Transverse colon (tissue), 4 donors: ENCODE measurements at regions not wholly inside any gene's neighbourhood (a gene's known extent, or its start where the extent isn't known, plus 50 kb on each side); places are given as distances from the start of the nearest gene placed in this dataset.

Experiments
- DNase-seq: peaks from one replicate; pipeline ENCODE4 v3.0.0-alpha.2; 2019
- H3K27ac ChIP-seq, 4 donors: fragments of 200-600 bp; sonication (generic); 2 replicates each; pipeline ENCODE4 v1.5.1; 2016 to 2018; ENCODE audit warnings: inconsistent platforms in 4 of 4
- H3K27me3 ChIP-seq: fragments of 200-600 bp; sonication (generic); 2 replicates; pipeline ENCODE4 v1.5.1; 2017; ENCODE audit warnings: inconsistent platforms
- H3K36me3 ChIP-seq, 4 donors: fragments of 200-600 bp; sonication (generic); 2 replicates each; pipeline ENCODE4 v1.5.1; 2017 to 2019; ENCODE audit warnings: inconsistent platforms in 4 of 4
- H3K4me1 ChIP-seq, 4 donors: fragments of 200-600 bp; sonication (generic); 2 replicates each; pipeline ENCODE4 v1.5.1; 2017 to 2020; ENCODE audit warnings: inconsistent platforms in 4 of 4
- H3K4me3 ChIP-seq, 4 donors: fragments of 200-600 bp; sonication (generic); 1 replicate in 1 of 4; 2 replicates in 3 of 4; pipeline versions ENCODE4 v1.5.1 to v1.6.1; 2017 to 2019; ENCODE audit warnings: inconsistent platforms in 4 of 4
- H3K9me3 ChIP-seq, 2 donors: fragments of 200-600 bp; sonication (generic); 2 replicates each; pipeline ENCODE4 v1.5.1; 2017 to 2019; ENCODE audit warnings: inconsistent platforms in 2 of 2
- CTCF ChIP-seq, 5 experiments: fragments of 200-600 bp in 3 of 5; fragments of 450-650 bp in 2 of 5; sonication (generic) in 3 of 5; IDR thresholded peaks; 1 replicate in 2 of 5; 2 replicates in 3 of 5; pipeline ENCODE4 v1.5.1; 2016 to 2017; ENCODE audit warnings: antibody characterized with exemption in 5 of 5, inconsistent platforms in 3 of 5, mild to moderate bottlenecking in 2 of 5, moderate library complexity in 1 of 5
- EP300 ChIP-seq: sonication (generic); formaldehyde crosslinking; IDR thresholded peaks from one replicate; pipeline ENCODE4 v1.6.1; 2017; ENCODE audit warnings: antibody characterized with exemption, low read depth
- POLR2A ChIP-seq: fragments of 450-650 bp; IDR thresholded peaks from one replicate; pipeline ENCODE4 v1.6.1; 2016; ENCODE audit warnings: antibody characterized with exemption, mild to moderate bottlenecking, moderate library complexity
- POLR2AphosphoS5 ChIP-seq, 3 donors: sonication (generic); formaldehyde crosslinking; IDR thresholded peaks; one replicate each; pipeline ENCODE4 v1.6.1; 2016; ENCODE audit warnings: antibody characterized with exemption in 3 of 3
- WGBS, 2 donors: methylation state at CpG; one replicate each; pipeline ENCODE4 v1.1.5; 2018; ENCODE audit warnings: low coverage in 1 of 2; 5-methylcytosine and 5-hydroxymethylcytosine counted together
- in situ Hi-C, 4 donors: fragments of 200-750 bp; cut with MboI; loops; one replicate each; pipeline versions ENCODE4 v1.15.0 to v1.15.1; 2017; ENCODE audit warnings: low sequenced_read_pairs in 3 of 4, low pct_ligation_motif_present in 1 of 4, low pct_unique_long_range_greater_than_20kb in 1 of 4
- intact Hi-C: fragments of 100-400 bp; cut with DNase I; formaldehyde crosslinking; loops from one replicate; pipeline ENCODE4 v1.15.1; 2023; ENCODE audit warnings: low total_unique reads

GRCh38 chr6:76466286-76466685, 393.8 kb upstream of the IMPG1 start:
- WGBS, 2 donors, result 64 to 78% methylated on average over 3 to 4 of the region's 4 CpGs
- H3K27me3 ChIP-seq, result no peaks in the 10 kb centered on the region
- H3K36me3 ChIP-seq, result no peaks in the 10 kb centered on the region
- TF ChIP-seq POLR2AphosphoS5 (IDR thresholded peaks at IDR 0.05) (no peak), EP300 (no peak), CTCF (IDR thresholded peaks at IDR 0.05) (no peak), POLR2A (no peak)
- DNase-seq, result no peak
- in situ Hi-C loops (no loop called here), intact Hi-C loops (loop anchor here (10.0 kb wide), 1 partner anchor 1489 kb away; no protein-coding TSS in a partner anchor)
- no peak overlapping the region for H3K27ac ChIP-seq
- H3K9me3 ChIP-seq, result no peaks in the 10 kb centered on the region
- no peaks in the 10 kb centered on the region for H3K4me1 ChIP-seq
- H3K4me3 ChIP-seq, result no peak overlapping the region

DNA sequence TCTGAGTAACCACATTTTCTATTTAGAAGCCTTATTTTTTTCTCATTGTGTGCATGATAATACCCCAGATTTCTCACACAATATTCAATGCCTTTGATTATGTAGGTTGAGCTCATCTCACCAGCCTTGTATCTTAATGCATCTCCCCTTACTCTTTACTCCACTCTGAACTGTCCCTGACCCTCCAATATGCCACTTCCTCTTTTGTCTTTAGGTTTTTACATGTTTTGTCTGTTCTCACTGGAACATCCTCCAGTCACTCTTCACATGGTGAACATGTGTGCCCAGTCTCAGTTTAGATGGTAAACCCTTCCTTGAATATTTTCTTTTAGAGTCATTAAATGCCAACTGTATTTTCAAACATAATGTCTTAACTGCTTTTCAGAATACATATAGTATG, 392.9 kb upstream of the IMPG1 start:
- no peak for TF ChIP-seq POLR2AphosphoS5 (IDR thresholded peaks at IDR 0.05)
- no peak for TF ChIP-seq CTCF (IDR thresholded peaks at IDR 0.05)
- TF ChIP-seq POLR2A, result no peak
- no peak for TF ChIP-seq EP300
- Histone ChIP-seq H3K36me3 (no peaks in the 10 kb centered on the region), H3K9me3 (no peaks in the 10 kb centered on the region), H3K4me1 (no peaks in the 10 kb centered on the region), H3K4me3 (no peak overlapping the region), H3K27me3 (no peaks in the 10 kb centered on the region), H3K27ac (no peak overlapping the region)
- DNase-seq, result no peak
- in situ Hi-C loops, result no loop called here
- intact Hi-C loops, result loop anchor here (10.0 kb wide), 1 partner anchor 1489 kb away; no protein-coding TSS in a partner anchor

- TF ChIP-seq POLR2A (no peak), CTCF (IDR thresholded peaks at IDR 0.05) (no peak), EP300 (no peak), POLR2AphosphoS5 (IDR thresholded peaks at IDR 0.05) (no peak)
- WGBS, 2 donors, result 82% methylated on average over 14 of the region's 15 CpGs; no CpG with 5 or more reads in 1 of the 2 donors
- no peaks in the 10 kb centered on the region for H3K9me3 ChIP-seq
- no peaks in the 10 kb centered on the region for H3K4me1 ChIP-seq
- no peaks in the 10 kb centered on the region for H3K27me3 ChIP-seq
- no peaks in the 10 kb centered on the region for H3K36me3 ChIP-seq
- H3K4me3 ChIP-seq, result no peak overlapping the region
- DNase-seq, result no peak
- intact Hi-C loops (no loop called here), in situ Hi-C loops (no loop called here)
- H3K27ac ChIP-seq, result no peak overlapping the region
Observed at GRCh38 chr6:76453270-76453669, 380.8 kb upstream of the IMPG1 start.

GRCh38 chr6:76451926-76452709, 379.7 kb upstream of the IMPG1 start:
- no peaks in the 10 kb centered on the region for H3K27me3 ChIP-seq
- no peak overlapping the region for H3K27ac ChIP-seq
- no peaks in the 10 kb centered on the region for H3K36me3 ChIP-seq
- no peaks in the 10 kb centered on the region for H3K9me3 ChIP-seq
- in situ Hi-C loops (no loop called here), intact Hi-C loops (no loop called here)
- TF ChIP-seq EP300 (no peak), POLR2A (no peak), CTCF (IDR thresholded peaks at IDR 0.05) (no peak), POLR2AphosphoS5 (IDR thresholded peaks at IDR 0.05) (no peak)
- 94% methylated on average over 18 of the region's 20 CpGs; no CpG with 5 or more reads in 1 of the 2 donors for WGBS, 2 donors
- no peak overlapping the region for H3K4me3 ChIP-seq
- no peaks in the 10 kb centered on the region for H3K4me1 ChIP-seq
- no peak for DNase-seq
